ENCODE measurements at regions not wholly inside any gene's neighbourhood (a gene's known extent, or its start where the extent isn't known, plus 50 kb on each side); places are given as distances from the start of the nearest gene placed in this dataset.

DNA sequence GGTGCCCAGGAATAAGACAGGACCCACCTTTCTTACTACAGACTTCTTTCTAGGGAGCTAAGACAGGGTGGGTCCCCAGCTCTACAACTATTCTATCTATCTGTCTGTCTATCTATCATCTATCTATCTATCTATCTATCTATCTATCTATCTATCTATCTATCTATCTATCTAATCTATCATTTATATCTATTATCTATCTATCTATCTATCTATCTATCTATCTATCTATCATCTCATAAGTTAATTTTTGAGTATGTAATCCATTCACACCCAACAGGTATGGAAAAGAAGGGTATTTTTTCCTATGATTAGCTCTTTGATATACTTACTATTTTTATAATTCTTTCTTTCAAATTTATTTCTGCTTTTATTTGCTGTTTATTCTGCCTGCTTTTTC is 55.9 kb downstream of the BAMBI start:
- DNase-seq (ENCODE audit: low spot score): no peak
- Histone ChIP-seq H3K4me3 (ENCODE audit: low read depth in 1 of 3, low read length in 3 of 3) (no peak overlapping the region), H3K36me3 (ENCODE audit: control insufficient read depth in 4 of 4, insufficient read depth in 3 of 4, low read depth in 1 of 4, low read length in 3 of 4) (no peaks in the 10 kb centered on the region), H3K27ac (ENCODE audit: low read depth in 1 of 2, low read length in 2 of 2) (no peak overlapping the region), H3K9ac (ENCODE audit: low read depth in 1 of 2, low read length in 2 of 2) (no peak overlapping the region), H3K9me3 (ENCODE audit: control insufficient read depth in 4 of 4, low read length in 3 of 4) (peaks cover 0 to 5% (median 0%) of the 10 kb centered on the region in 4 donors), H3K27me3 (ENCODE audit: control insufficient read depth in 4 of 4, insufficient read depth in 4 of 4, low read length in 3 of 4) (no peaks in the 10 kb centered on the region), H3K4me1 (ENCODE audit: control insufficient read depth in 4 of 4, insufficient read depth in 4 of 4, low read length in 3 of 4) (peaks cover 0 to 5% (median 0%) of the 10 kb centered on the region in 4 donors)
- TF ChIP-seq GABPA (IDR thresholded peaks at IDR 0.05 in 1 of 2, conservative IDR thresholded peaks at IDR 0.05 in 1 of 2) (no peak), NR2F2 (IDR thresholded peaks at IDR 0.05) (no peak), ZBTB33 (IDR thresholded peaks at IDR 0.05) (no peak), RXRA (IDR thresholded peaks at IDR 0.05) (no peak), TAF1 (conservative IDR thresholded peaks at IDR 0.05) (no peak), HNF4A (conservative IDR thresholded peaks at IDR 0.05) (no peak), HNF4G (IDR thresholded peaks at IDR 0.05) (no peak), EGR1 (IDR thresholded peaks at IDR 0.05; ENCODE audit: low read depth in 2 of 2) (no peak), MAX (IDR thresholded peaks at IDR 0.05) (no peak)
- TF ChIP-seq, protein P1, sequence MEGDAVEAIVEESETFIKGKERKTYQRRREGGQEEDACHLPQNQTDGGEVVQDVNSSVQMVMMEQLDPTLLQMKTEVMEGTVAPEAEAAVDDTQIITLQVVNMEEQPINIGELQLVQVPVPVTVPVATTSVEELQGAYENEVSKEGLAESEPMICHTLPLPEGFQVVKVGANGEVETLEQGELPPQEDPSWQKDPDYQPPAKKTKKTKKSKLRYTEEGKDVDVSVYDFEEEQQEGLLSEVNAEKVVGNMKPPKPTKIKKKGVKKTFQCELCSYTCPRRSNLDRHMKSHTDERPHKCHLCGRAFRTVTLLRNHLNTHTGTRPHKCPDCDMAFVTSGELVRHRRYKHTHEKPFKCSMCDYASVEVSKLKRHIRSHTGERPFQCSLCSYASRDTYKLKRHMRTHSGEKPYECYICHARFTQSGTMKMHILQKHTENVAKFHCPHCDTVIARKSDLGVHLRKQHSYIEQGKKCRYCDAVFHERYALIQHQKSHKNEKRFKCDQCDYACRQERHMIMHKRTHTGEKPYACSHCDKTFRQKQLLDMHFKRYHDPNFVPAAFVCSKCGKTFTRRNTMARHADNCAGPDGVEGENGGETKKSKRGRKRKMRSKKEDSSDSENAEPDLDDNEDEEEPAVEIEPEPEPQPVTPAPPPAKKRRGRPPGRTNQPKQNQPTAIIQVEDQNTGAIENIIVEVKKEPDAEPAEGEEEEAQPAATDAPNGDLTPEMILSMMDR (IDR thresholded peaks at IDR 0.05; ENCODE audit: low read depth, low read length, missing input control): no peak
- TF ChIP-seq, protein P2, sequence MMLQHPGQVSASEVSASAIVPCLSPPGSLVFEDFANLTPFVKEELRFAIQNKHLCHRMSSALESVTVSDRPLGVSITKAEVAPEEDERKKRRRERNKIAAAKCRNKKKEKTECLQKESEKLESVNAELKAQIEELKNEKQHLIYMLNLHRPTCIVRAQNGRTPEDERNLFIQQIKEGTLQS (IDR thresholded peaks at IDR 0.05): no peak

DNA sequence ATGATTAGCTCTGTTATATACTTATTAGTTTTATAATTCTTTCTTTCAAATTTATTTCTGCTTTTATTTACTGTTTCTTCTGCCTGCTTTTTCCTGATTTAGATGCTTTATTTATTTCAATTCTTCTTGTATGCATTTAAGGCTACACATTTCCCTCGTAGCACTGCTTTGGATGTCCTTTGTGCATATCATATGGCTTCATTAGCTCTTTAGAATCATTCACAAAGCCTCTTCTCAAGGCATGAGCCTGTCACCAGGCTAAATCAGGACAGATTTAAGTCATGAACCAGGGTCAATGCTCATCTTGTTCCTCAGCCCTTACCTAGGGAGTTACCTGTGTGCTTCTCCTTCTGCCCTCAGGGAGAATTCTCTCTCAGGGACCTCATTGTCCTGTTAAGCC is 56.3 kb downstream of the BAMBI start:
- H3K4me1 ChIP-seq (ENCODE audit: control insufficient read depth in 4 of 4, insufficient read depth in 4 of 4, low read length in 3 of 4): peaks cover 0 to 5% (median 0%) of the 10 kb centered on the region in 4 donors
- no peak for DNase-seq (ENCODE audit: low spot score)
- TF ChIP-seq EGR1 (IDR thresholded peaks at IDR 0.05; ENCODE audit: low read depth in 2 of 2): no peak
- TF ChIP-seq NR2F2 (IDR thresholded peaks at IDR 0.05): no peak
- TF ChIP-seq, protein P1 (IDR thresholded peaks at IDR 0.05; ENCODE audit: low read depth, low read length, missing input control): no peak
- TF ChIP-seq, protein P2 (IDR thresholded peaks at IDR 0.05): no peak
- no peak for TF ChIP-seq GABPA (IDR thresholded peaks at IDR 0.05 in 1 of 2, conservative IDR thresholded peaks at IDR 0.05 in 1 of 2)
- no peak for TF ChIP-seq RXRA (IDR thresholded peaks at IDR 0.05)
- TF ChIP-seq JUND (IDR thresholded peaks at IDR 0.05): no peak
- TF ChIP-seq ZBTB33 (IDR thresholded peaks at IDR 0.05): no peak
- no peak for TF ChIP-seq FOXA1 (IDR thresholded peaks at IDR 0.05)
- TF ChIP-seq HNF4G (IDR thresholded peaks at IDR 0.05): no peak
- no peak for TF ChIP-seq TAF1 (conservative IDR thresholded peaks at IDR 0.05)
- no peak for TF ChIP-seq SP1 (IDR thresholded peaks at IDR 0.05)
- H3K4me3 ChIP-seq (ENCODE audit: low read depth in 1 of 3, low read length in 3 of 3): no peak overlapping the region
- H3K27me3 ChIP-seq (ENCODE audit: control insufficient read depth in 4 of 4, insufficient read depth in 4 of 4, low read length in 3 of 4): no peaks in the 10 kb centered on the region
- no peak overlapping the region for H3K27ac ChIP-seq (ENCODE audit: low read depth in 1 of 2, low read length in 2 of 2)
- WGBS: 93% methylated on average over 1 of the region's 1 CpG
- no peaks in the 10 kb centered on the region for H3K36me3 ChIP-seq (ENCODE audit: control insufficient read depth in 4 of 4, insufficient read depth in 3 of 4, low read depth in 1 of 4, low read length in 3 of 4)
- peaks cover 0 to 5% (median 0%) of the 10 kb centered on the region in 4 donors for H3K9me3 ChIP-seq (ENCODE audit: control insufficient read depth in 4 of 4, low read length in 3 of 4)
- H3K9ac ChIP-seq (ENCODE audit: low read depth in 1 of 2, low read length in 2 of 2): no peak overlapping the region
